Thyroid gland (tissue), 4 donors: ENCODE measurements at regions not wholly inside any gene's neighbourhood (a gene's known extent, or its start where the extent isn't known, plus 50 kb on each side); places are given as distances from the start of the nearest gene placed in this dataset.

Experiments used
- POLR2A ChIP-seq, 2 donors: fragments of 450-650 bp; IDR thresholded peaks; one replicate each; pipeline ENCODE4 v1.6.1; 2017; ENCODE audit warnings: antibody characterized with exemption in 2 of 2, mild to moderate bottlenecking in 2 of 2, moderate library complexity in 1 of 2
- TF ChIP-seq, protein P1 (sequence below), 6 experiments: fragments of 200-600 bp in 3 of 6; fragments of 450-650 bp in 3 of 6; sonication (generic) in 3 of 6; IDR thresholded peaks; one replicate each; pipeline ENCODE4 v1.5.1; 2016 to 2019; ENCODE audit warnings: antibody characterized with exemption in 6 of 6, mild to moderate bottlenecking in 2 of 6, inconsistent platforms in 1 of 6, moderate library complexity in 1 of 6

DNA sequence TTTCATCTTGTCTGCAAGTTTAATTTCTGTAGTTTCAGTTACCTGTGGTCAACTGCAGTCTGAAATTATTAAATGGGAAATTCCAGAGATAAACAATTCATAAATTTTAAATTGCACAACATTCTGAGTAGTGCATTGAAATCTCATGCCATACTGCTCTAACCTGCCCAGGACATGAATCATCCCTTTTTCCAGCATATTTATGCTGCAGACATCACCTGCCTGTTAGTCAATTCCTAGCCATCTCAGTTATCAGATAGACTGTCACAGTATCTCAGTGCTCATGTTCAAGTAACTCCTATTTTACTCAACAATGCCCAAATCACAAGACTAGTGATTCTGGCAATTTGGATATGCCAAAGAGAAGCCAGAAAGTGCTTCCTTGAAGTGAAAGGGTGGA, 223.0 kb upstream of the GRIA1 start:
- TF ChIP-seq, protein P1, sequence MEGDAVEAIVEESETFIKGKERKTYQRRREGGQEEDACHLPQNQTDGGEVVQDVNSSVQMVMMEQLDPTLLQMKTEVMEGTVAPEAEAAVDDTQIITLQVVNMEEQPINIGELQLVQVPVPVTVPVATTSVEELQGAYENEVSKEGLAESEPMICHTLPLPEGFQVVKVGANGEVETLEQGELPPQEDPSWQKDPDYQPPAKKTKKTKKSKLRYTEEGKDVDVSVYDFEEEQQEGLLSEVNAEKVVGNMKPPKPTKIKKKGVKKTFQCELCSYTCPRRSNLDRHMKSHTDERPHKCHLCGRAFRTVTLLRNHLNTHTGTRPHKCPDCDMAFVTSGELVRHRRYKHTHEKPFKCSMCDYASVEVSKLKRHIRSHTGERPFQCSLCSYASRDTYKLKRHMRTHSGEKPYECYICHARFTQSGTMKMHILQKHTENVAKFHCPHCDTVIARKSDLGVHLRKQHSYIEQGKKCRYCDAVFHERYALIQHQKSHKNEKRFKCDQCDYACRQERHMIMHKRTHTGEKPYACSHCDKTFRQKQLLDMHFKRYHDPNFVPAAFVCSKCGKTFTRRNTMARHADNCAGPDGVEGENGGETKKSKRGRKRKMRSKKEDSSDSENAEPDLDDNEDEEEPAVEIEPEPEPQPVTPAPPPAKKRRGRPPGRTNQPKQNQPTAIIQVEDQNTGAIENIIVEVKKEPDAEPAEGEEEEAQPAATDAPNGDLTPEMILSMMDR (IDR thresholded peaks at IDR 0.05), result no peak
- no peak for TF ChIP-seq POLR2A (IDR thresholded peaks at IDR 0.05)
